H1 (cell line): ENCODE measurements at regions not wholly inside any gene's neighbourhood (a gene's known extent, or its start where the extent isn't known, plus 50 kb on each side); places are given as distances from the start of the nearest gene placed in this dataset.

Experiments used
- CBX5 ChIP-seq: fragments of 300-800, 300-1000 bp; sonication (generic); IDR thresholded peaks from 2 replicates; pipeline ENCODE4 v1.7.1; 2016; ENCODE audit warnings: antibody characterized with exemption, low read length, low read depth
- EZH2 ChIP-seq: fragments of 200-600 bp; sonication (generic); IDR thresholded peaks from 2 replicates; pipeline ENCODE4 v1.7.1; 2012; ENCODE audit warnings: low read depth, mild to moderate bottlenecking, moderate library complexity, low read length, inconsistent platforms; ENCODE audit not compliant: severe bottlenecking
- MAX ChIP-seq: IDR thresholded peaks from 2 replicates; pipeline ENCODE4 v1.6.1; 2012; ENCODE audit warnings: inconsistent platforms
- SIRT6 ChIP-seq: IDR thresholded peaks from one replicate; pipeline ENCODE4 v1.7.1; 2012; ENCODE audit warnings: low read length, inconsistent platforms

GRCh38 chr10:130357226-130357625, 221.0 kb downstream of the GLRX3 start (continued):
- TF ChIP-seq EZH2 (no peak), MAX (no peak), SIRT6 (no peak), CBX5 (no peak)
- TF ChIP-seq, all 59 proteins: peak for 0
